Panc1 (cell line): ENCODE measurements at regions not wholly inside any gene's neighbourhood (a gene's known extent, or its start where the extent isn't known, plus 50 kb on each side); places are given as distances from the start of the nearest gene placed in this dataset.

Experiments used
- ATAC-seq: fragments of 200-7000 bp; cut with Tn5 transposase; 2 replicates; pipeline ENCODE4 v1.9.1; 2020; ENCODE audit warnings: mild to moderate bottlenecking, moderate library complexity
- BruUV-seq: library from RNA; stranded (reverse); fragments of 400-500 nt; replicated peaks from 2 replicates; lab custom pipeline; 2021; lab: Mats Ljungman, UMichigan
- CTCF ChIA-PET: fragments of 300-600 bp; sonication (Branson Sonifier 250); formaldehyde crosslinking; loops from one replicate; lab custom pipeline; 2022; ENCODE audit warnings: antibody characterized with exemption; lab: Charles Lee
- POLR2A ChIA-PET: fragments of 300-600 bp; sonication (Branson Sonifier 250); formaldehyde crosslinking; loops from one replicate; lab custom pipeline; 2022; ENCODE audit warnings: antibody characterized with exemption; lab: Charles Lee
- DNase-seq: peaks from one replicate; pipeline ENCODE4 v3.0.0-alpha.2; 2010; ENCODE audit warnings: low read depth, low spot score
- H3K27ac ChIP-seq: 2 replicates; pipeline ENCODE4 v1.5.1; 2011; ENCODE audit warnings: mild to moderate bottlenecking, low read length, inconsistent platforms
- H3K27me3 ChIP-seq: fragments of 200-500 bp; sonication (Bioruptor generic); 2 replicates; pipeline ENCODE4 v1.6.0; 2014; ENCODE audit warnings: low read length, inconsistent platforms; ENCODE audit not compliant: control insufficient read depth, insufficient read depth
- H3K36me3 ChIP-seq: fragments of 200-500 bp; sonication (Bioruptor generic); 2 replicates; pipeline ENCODE4 v1.5.1; 2014; ENCODE audit warnings: inconsistent platforms, mild to moderate bottlenecking, low read length, moderate library complexity; ENCODE audit not compliant: control insufficient read depth, insufficient read depth
- H3K4me1 ChIP-seq: 2 replicates; pipeline ENCODE4 v1.5.1; 2011; ENCODE audit warnings: inconsistent platforms, mild to moderate bottlenecking, low read length, moderate library complexity; ENCODE audit not compliant: control insufficient read depth, insufficient read depth
- H3K4me3 ChIP-seq, 2 experiments: 2 replicates each; pipeline ENCODE4 v1.5.1; 2011 to 2012; ENCODE audit warnings: low read depth in 2 of 2, low read length in 2 of 2, mild to moderate bottlenecking in 2 of 2, inconsistent platforms in 1 of 2, moderate library complexity in 1 of 2
- H3K9me3 ChIP-seq: fragments of 200-500 bp; sonication (Bioruptor generic); 2 replicates; pipeline ENCODE4 v1.5.1; 2014; ENCODE audit warnings: low read depth, mild to moderate bottlenecking, inconsistent platforms, low read length, moderate library complexity; ENCODE audit not compliant: control insufficient read depth, insufficient read depth
- CTCF ChIP-seq: fragments of 450-650 bp; IDR thresholded peaks from 2 replicates; pipeline ENCODE4 v1.5.1; 2017; ENCODE audit warnings: mild to moderate bottlenecking
- POLR2AphosphoS5 ChIP-seq: IDR thresholded peaks from 2 replicates; pipeline ENCODE4 v1.6.1; 2012; ENCODE audit warnings: mild to moderate bottlenecking, low read depth, low read length, moderate library complexity
- SIN3A ChIP-seq: IDR thresholded peaks from 2 replicates; pipeline ENCODE4 v1.6.1; 2012; ENCODE audit warnings: low read depth, mild to moderate bottlenecking, low read length, moderate library complexity, borderline replicate concordance; ENCODE audit not compliant: insufficient read depth
- TCF7L2 ChIP-seq: IDR thresholded peaks from 2 replicates; pipeline ENCODE4 v1.6.1; 2011; ENCODE audit warnings: mild to moderate bottlenecking, low read depth, low read length, inconsistent platforms
- in situ Hi-C: cut with HindIII; loops from 2 replicates; pipeline ENCODE4 v1.10.0; 2016; ENCODE audit warnings: low sequenced_read_pairs, low pct_unique_long_range_greater_than_20kb
- intact Hi-C: fragments of 100-400 bp; cut with micrococcal nuclease; formaldehyde crosslinking; loops from one replicate; pipeline ENCODE4 v1.10.0; 2022; ENCODE audit not compliant: unreplicated experiment
- TF ChIP-seq, protein P1 (sequence below), 2 experiments: IDR thresholded peaks; 2 replicates each; pipeline ENCODE4 v1.6.1; 2011 to 2012; ENCODE audit warnings: low read depth in 2 of 2, control low read depth in 1 of 2, low read length in 1 of 2, mild to moderate bottlenecking in 1 of 2, moderate library complexity in 1 of 2; ENCODE audit not compliant: insufficient read depth in 1 of 2

GRCh38 chr2:240210198-240210965, 69.9 kb upstream of the OTOS start:
- ChIA-PET POLR2A (no interaction called here), CTCF (no interaction called here)
- H3K27me3 ChIP-seq = no peaks in the 10 kb centered on the region
- H3K36me3 ChIP-seq = no peaks in the 10 kb centered on the region
- no peaks in the 10 kb centered on the region for H3K4me1 ChIP-seq
- no peak overlapping the region for H3K4me3 ChIP-seq
- in situ Hi-C loops = no loop called here
- no peaks in the 10 kb centered on the region for H3K9me3 ChIP-seq
- ATAC-seq = no peak
- no peak overlapping the region for H3K27ac ChIP-seq
- intact Hi-C loops = loop anchor here (10.0 kb wide), 1 partner anchor 1476 kb away; no protein-coding TSS in a partner anchor
- TF ChIP-seq SIN3A = no peak
- no peak for TF ChIP-seq POLR2AphosphoS5
- TF ChIP-seq, protein P1, sequence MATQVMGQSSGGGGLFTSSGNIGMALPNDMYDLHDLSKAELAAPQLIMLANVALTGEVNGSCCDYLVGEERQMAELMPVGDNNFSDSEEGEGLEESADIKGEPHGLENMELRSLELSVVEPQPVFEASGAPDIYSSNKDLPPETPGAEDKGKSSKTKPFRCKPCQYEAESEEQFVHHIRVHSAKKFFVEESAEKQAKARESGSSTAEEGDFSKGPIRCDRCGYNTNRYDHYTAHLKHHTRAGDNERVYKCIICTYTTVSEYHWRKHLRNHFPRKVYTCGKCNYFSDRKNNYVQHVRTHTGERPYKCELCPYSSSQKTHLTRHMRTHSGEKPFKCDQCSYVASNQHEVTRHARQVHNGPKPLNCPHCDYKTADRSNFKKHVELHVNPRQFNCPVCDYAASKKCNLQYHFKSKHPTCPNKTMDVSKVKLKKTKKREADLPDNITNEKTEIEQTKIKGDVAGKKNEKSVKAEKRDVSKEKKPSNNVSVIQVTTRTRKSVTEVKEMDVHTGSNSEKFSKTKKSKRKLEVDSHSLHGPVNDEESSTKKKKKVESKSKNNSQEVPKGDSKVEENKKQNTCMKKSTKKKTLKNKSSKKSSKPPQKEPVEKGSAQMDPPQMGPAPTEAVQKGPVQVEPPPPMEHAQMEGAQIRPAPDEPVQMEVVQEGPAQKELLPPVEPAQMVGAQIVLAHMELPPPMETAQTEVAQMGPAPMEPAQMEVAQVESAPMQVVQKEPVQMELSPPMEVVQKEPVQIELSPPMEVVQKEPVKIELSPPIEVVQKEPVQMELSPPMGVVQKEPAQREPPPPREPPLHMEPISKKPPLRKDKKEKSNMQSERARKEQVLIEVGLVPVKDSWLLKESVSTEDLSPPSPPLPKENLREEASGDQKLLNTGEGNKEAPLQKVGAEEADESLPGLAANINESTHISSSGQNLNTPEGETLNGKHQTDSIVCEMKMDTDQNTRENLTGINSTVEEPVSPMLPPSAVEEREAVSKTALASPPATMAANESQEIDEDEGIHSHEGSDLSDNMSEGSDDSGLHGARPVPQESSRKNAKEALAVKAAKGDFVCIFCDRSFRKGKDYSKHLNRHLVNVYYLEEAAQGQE (IDR thresholded peaks at IDR 0.05; ENCODE audit: insufficient read depth in 1 of 2, low read depth in 2 of 2, low read length in 1 of 2) = no peak
- no peak for TF ChIP-seq TCF7L2
- TF ChIP-seq CTCF = no peak
- BruUV-seq = no TSS peak
- DNase-seq = no peak

DNA sequence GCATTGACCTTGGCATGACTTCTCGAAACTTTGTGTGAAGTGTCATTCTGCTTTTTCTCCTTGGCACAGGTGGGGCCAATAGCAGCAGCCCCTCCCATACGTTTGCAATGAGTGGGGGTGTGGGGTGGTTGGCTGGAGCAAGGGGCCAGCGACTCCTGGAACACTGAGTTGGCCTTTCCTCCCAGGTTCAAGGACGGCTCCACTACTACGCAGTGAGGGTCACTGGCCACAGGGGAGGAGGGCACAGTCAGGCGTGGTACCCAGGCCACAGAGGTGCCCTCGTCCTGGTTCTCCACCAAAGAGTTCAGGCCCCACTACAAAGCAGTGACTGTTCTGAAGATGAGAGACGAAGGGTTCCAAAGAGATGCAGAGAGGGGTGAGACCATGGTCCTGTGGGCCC, 70.6 kb upstream of the OTOS start:
- Histone ChIP-seq H3K27me3 (no peaks in the 10 kb centered on the region), H3K4me1 (no peaks in the 10 kb centered on the region), H3K27ac (no peak overlapping the region), H3K36me3 (no peaks in the 10 kb centered on the region), H3K9me3 (no peaks in the 10 kb centered on the region), H3K4me3 (no peak overlapping the region)
- DNase-seq (no peak), ATAC-seq (no peak)
- BruUV-seq = no TSS peak
- in situ Hi-C loops = no loop called here
- intact Hi-C loops = loop anchor here (10.0 kb wide), 1 partner anchor 1476 kb away; no protein-coding TSS in a partner anchor
- POLR2A ChIA-PET = no interaction called here
- CTCF ChIA-PET = no interaction called here
- TF ChIP-seq, protein P1 (IDR thresholded peaks at IDR 0.05; ENCODE audit: insufficient read depth in 1 of 2, low read depth in 2 of 2, low read length in 1 of 2) = no peak
- no peak for TF ChIP-seq SIN3A
- no peak for TF ChIP-seq CTCF
- TF ChIP-seq TCF7L2 = no peak
- no peak for TF ChIP-seq POLR2AphosphoS5
